ENCODE measurements at regions not wholly inside any gene's neighbourhood (a gene's known extent, or its start where the extent isn't known, plus 50 kb on each side); places are given as distances from the start of the nearest gene placed in this dataset.

GRCh38 chr7:86091369-86091768 is 552.3 kb upstream of the GRM3 start:
- TF ChIP-seq, protein P1, sequence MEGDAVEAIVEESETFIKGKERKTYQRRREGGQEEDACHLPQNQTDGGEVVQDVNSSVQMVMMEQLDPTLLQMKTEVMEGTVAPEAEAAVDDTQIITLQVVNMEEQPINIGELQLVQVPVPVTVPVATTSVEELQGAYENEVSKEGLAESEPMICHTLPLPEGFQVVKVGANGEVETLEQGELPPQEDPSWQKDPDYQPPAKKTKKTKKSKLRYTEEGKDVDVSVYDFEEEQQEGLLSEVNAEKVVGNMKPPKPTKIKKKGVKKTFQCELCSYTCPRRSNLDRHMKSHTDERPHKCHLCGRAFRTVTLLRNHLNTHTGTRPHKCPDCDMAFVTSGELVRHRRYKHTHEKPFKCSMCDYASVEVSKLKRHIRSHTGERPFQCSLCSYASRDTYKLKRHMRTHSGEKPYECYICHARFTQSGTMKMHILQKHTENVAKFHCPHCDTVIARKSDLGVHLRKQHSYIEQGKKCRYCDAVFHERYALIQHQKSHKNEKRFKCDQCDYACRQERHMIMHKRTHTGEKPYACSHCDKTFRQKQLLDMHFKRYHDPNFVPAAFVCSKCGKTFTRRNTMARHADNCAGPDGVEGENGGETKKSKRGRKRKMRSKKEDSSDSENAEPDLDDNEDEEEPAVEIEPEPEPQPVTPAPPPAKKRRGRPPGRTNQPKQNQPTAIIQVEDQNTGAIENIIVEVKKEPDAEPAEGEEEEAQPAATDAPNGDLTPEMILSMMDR (IDR thresholded peaks at IDR 0.05), result no peak
- TF ChIP-seq POLR2A (IDR thresholded peaks at IDR 0.05), result no peak
